K562 (cell line): ENCODE measurements at regions not wholly inside any gene's neighbourhood (a gene's known extent, or its start where the extent isn't known, plus 50 kb on each side); places are given as distances from the start of the nearest gene placed in this dataset.

Source experiments
- ATAC-seq: fragments of 200-7000 bp; cut with Tn5 transposase; 3 replicates; pipeline ENCODE4 v1.9.1; 2020; ENCODE audit warnings: moderate library complexity
- BruUV-seq: library from RNA; stranded (reverse); fragments of 400-500 nt; replicated peaks from 2 replicates; lab custom pipeline; 2021; lab: Mats Ljungman, UMichigan
- CTCF ChIA-PET: fragments of 300-600 bp; formaldehyde crosslinking; extraction: SDS; loops from one replicate; lab custom pipeline; 2021; ENCODE audit warnings: low intra/inter-chr PET ratio; lab: Yijun Ruan, JAX
- POLR2A ChIA-PET: fragments of 300-600, 350-650 bp; sonication (Branson Sonifier 250); formaldehyde crosslinking; extraction: SDS; loops from one replicate; lab custom pipeline; 2021; ENCODE audit warnings: antibody characterized with exemption, inconsistent platforms; lab: Yijun Ruan, JAX
- DNase-seq, 4 experiments: peaks; one replicate each; pipeline versions ENCODE4 v3.0.0 to v3.0.0-alpha.2; 2011 to 2018; ENCODE audit warnings: low spot score in 3 of 4, mixed read lengths in 3 of 4; ENCODE audit errors: extremely low read depth in 1 of 4
- FAIRE-seq: peaks from 2 replicates; lab custom pipeline; 2011; peaks lifted over from hg19 to GRCh38; lab: Jason Lieb, UNC
- H2AFZ ChIP-seq: 2 replicates; pipeline ENCODE4 v1.6.0; 2011; ENCODE audit warnings: low read depth, low read length, control low read depth, inconsistent platforms
- H3K27ac ChIP-seq: fragments of 200-600 bp; 3 replicates; pipeline ENCODE4 v1.8.0; 2011; ENCODE audit warnings: low read depth, mild to moderate bottlenecking, control low read depth, inconsistent platforms, low read length, moderate library complexity, mixed read lengths; ENCODE audit errors: extremely low read depth
- H3K27me3 ChIP-seq, 2 experiments: fragments of 300-600 bp in 1 of 2; 2 replicates in 1 of 2; 3 replicates in 1 of 2; pipeline versions ENCODE4 v1.6.0 to v1.8.0; 2011; ENCODE audit warnings: inconsistent platforms in 2 of 2, low read length in 2 of 2, mild to moderate bottlenecking in 1 of 2, mixed read lengths in 1 of 2, moderate library complexity in 1 of 2; ENCODE audit not compliant: control insufficient read depth in 2 of 2, insufficient read depth in 2 of 2
- H3K36me3 ChIP-seq: fragments of 300-600 bp; 3 replicates; pipeline ENCODE4 v1.8.0; 2011; ENCODE audit warnings: mild to moderate bottlenecking, low read length, inconsistent platforms; ENCODE audit not compliant: control insufficient read depth, insufficient read depth
- H3K4me1 ChIP-seq, 2 experiments: fragments of 200-600 bp in 1 of 2; replicated peaks in 1 of 2; 2 replicates in 1 of 2; 3 replicates in 1 of 2; pipeline versions ENCODE4 v1.5.1 to v1.8.0; 2011; ENCODE audit warnings: inconsistent platforms in 2 of 2, low read length in 2 of 2, mild to moderate bottlenecking in 1 of 2, mixed read lengths in 1 of 2, moderate library complexity in 1 of 2; ENCODE audit not compliant: control insufficient read depth in 2 of 2, insufficient read depth in 2 of 2
- H3K4me2 ChIP-seq: 2 replicates; pipeline ENCODE4 v1.6.1; 2011; ENCODE audit warnings: low read length, control low read depth, inconsistent platforms, mixed read lengths; ENCODE audit not compliant: insufficient read depth
- H3K4me3 ChIP-seq: fragments of 200-600 bp; sonication (generic), shearing (Covaris generic); 2 replicates; pipeline ENCODE4 v1.5.1; 2016; ENCODE audit warnings: control low read depth, inconsistent platforms
- H3K79me2 ChIP-seq: fragments of 200-600 bp; 3 replicates; pipeline ENCODE4 v1.8.0; 2011; ENCODE audit warnings: low read length, inconsistent platforms; ENCODE audit not compliant: control insufficient read depth, insufficient read depth
- H3K9ac ChIP-seq, 2 experiments: 2 replicates each; pipeline versions ENCODE4 v1.6.0 to v1.6.1; 2011; ENCODE audit warnings: low read depth in 2 of 2, low read length in 2 of 2, control low read depth in 1 of 2, inconsistent platforms in 1 of 2, mild to moderate bottlenecking in 1 of 2, mixed read lengths in 1 of 2; ENCODE audit not compliant: insufficient read depth in 1 of 2
- H3K9me1 ChIP-seq: one replicate; pipeline ENCODE4 v1.6.0; 2011; ENCODE audit warnings: inconsistent platforms, mild to moderate bottlenecking, low read length, moderate library complexity; ENCODE audit not compliant: control insufficient read depth, insufficient read depth
- H3K9me3 ChIP-seq: replicated peaks from 2 replicates; pipeline ENCODE4 v1.5.1; 2011; ENCODE audit warnings: low read depth, low read length, inconsistent platforms; ENCODE audit not compliant: control insufficient read depth, insufficient read depth
- H4K20me1 ChIP-seq: replicated peaks from 2 replicates; pipeline ENCODE4 v1.6.1; 2011; ENCODE audit warnings: low read length, inconsistent platforms, mixed read lengths; ENCODE audit not compliant: control insufficient read depth, insufficient read depth
- CREB1 ChIP-seq, 2 experiments: sonication (generic) in 1 of 2; formaldehyde crosslinking in 1 of 2; IDR thresholded peaks; 2 replicates each; pipeline versions ENCODE4 v1.6.1 to v1.8.0; 2012 to 2022; ENCODE audit warnings: inconsistent platforms in 1 of 2, mild to moderate bottlenecking in 1 of 2, missing genetic modification reagents in 1 of 2, moderate library complexity in 1 of 2
- DEAF1 ChIP-seq: fragments of 450-650 bp; formaldehyde crosslinking; IDR thresholded peaks from 2 replicates; pipeline ENCODE4 v1.4.0; 2020; ENCODE audit warnings: mild to moderate bottlenecking, moderate library complexity
- DPF2 ChIP-seq: fragments of 450-650 bp; IDR thresholded peaks from 2 replicates; pipeline ENCODE4 v1.6.1; 2016
- FIP1L1 ChIP-seq: fragments of 200-400 bp; formaldehyde crosslinking; IDR thresholded peaks from 2 replicates; pipeline ENCODE4 v1.6.1; 2018; ENCODE audit warnings: mild to moderate bottlenecking, low read depth, low read length; ENCODE audit not compliant: poor library complexity, severe bottlenecking
- GATAD2A ChIP-seq: fragments of 450-650 bp; IDR thresholded peaks from 2 replicates; pipeline ENCODE4 v1.6.1; 2017
- HSF4 ChIP-seq: fragments of 250-450 bp; sonication (Bioruptor Pico); IDR thresholded peaks from 2 replicates; pipeline ENCODE4 v2.1.2; 2022; ENCODE audit warnings: mild to moderate bottlenecking, moderate library complexity, borderline replicate concordance
- MITF ChIP-seq: IDR thresholded peaks from 2 replicates; pipeline ENCODE4 v1.6.1; 2014; ENCODE audit warnings: antibody characterized with exemption
- NCOA1 ChIP-seq: fragments of 450-650 bp; IDR thresholded peaks from 2 replicates; pipeline ENCODE4 v1.6.1; 2016; ENCODE audit warnings: low read depth
- NCOR1 ChIP-seq: fragments of 450-650 bp; IDR thresholded peaks from 2 replicates; pipeline ENCODE4 v1.6.1; 2016; ENCODE audit warnings: mild to moderate bottlenecking, moderate library complexity
- NONO ChIP-seq, 2 experiments: fragments of 200-400 bp in 1 of 2; fragments of 450-650 bp in 1 of 2; formaldehyde crosslinking in 1 of 2; IDR thresholded peaks; 2 replicates each; pipeline ENCODE4 v1.6.1; 2017; ENCODE audit warnings: low read depth in 2 of 2, mild to moderate bottlenecking in 2 of 2, moderate library complexity in 2 of 2, low read length in 1 of 2
- RBM39 ChIP-seq: fragments of 200-400 bp; formaldehyde crosslinking; optimal IDR thresholded peaks from 2 replicates; pipeline ENCODE3; 2018; ENCODE audit warnings: low read depth, low read length
- SMARCA4 ChIP-seq: fragments of 450-650 bp; IDR thresholded peaks from 2 replicates; pipeline ENCODE4 v1.6.1; 2016
- ZBTB7A ChIP-seq: IDR thresholded peaks from 2 replicates; pipeline ENCODE4 v1.6.1; 2011; ENCODE audit warnings: low read depth, mild to moderate bottlenecking, low read length, moderate library complexity, borderline replicate concordance; ENCODE audit not compliant: control insufficient read depth
- ZNF24 ChIP-seq: fragments of 450-650 bp; IDR thresholded peaks from 2 replicates; pipeline ENCODE4 v1.6.1; 2016
- ZNF280A ChIP-seq: fragments of 450-650 bp; IDR thresholded peaks from 2 replicates; pipeline ENCODE4 v1.6.1; 2018; ENCODE audit warnings: mild to moderate bottlenecking, low read depth; ENCODE audit not compliant: partially characterized antibody
- ZNF282 ChIP-seq: sonication (generic); formaldehyde crosslinking; IDR thresholded peaks from 2 replicates; pipeline ENCODE4 v1.8.1; 2023; ENCODE audit warnings: missing genetic modification reagents
- ZNF3 ChIP-seq: fragments of 250-450 bp; sonication (Bioruptor Pico); IDR thresholded peaks from 2 replicates; pipeline ENCODE4 v1.5.0; 2021; ENCODE audit warnings: mild to moderate bottlenecking, moderate library complexity
- ZNF408 ChIP-seq: fragments of 250-450 bp; sonication (Bioruptor Pico); IDR thresholded peaks from 2 replicates; pipeline ENCODE4 v1.4.0; 2020; ENCODE audit warnings: low read depth, mild to moderate bottlenecking, moderate library complexity
- WGBS: fragments of 100-300 bp; shearing (Covaris generic); methylation state at CpG from one replicate; pipeline ENCODE4 v1.1.6; 2016; ENCODE audit warnings: low coverage, mixed read lengths; ENCODE audit not compliant: insufficient coverage; ENCODE audit errors: missing lambda C conversion rate; 5-methylcytosine and 5-hydroxymethylcytosine counted together
- in situ Hi-C: fragments of 300-500 bp; cut with MboI; formaldehyde crosslinking; loops from 4 replicates; pipeline ENCODE4 v1.15.0; 2018; ENCODE audit warnings: inconsistent platforms, mixed read lengths
- intact Hi-C: fragments of 100-400 bp; cut with micrococcal nuclease; formaldehyde crosslinking; loops from 2 replicates; pipeline ENCODE4 v1.14.2; 2022

GRCh38 chr10:43930243-43930642 lies 281.6 kb upstream of the ZNF32 start:
- CTCF ChIA-PET: no interaction called here
- H3K4me3 ChIP-seq: no peak overlapping the region
- no peaks in the 10 kb centered on the region for H3K9me1 ChIP-seq
- POLR2A ChIA-PET: interaction anchor here (0.6 kb wide), 1 partner anchor 1101 kb away, joined by 4 read pairs; no protein-coding TSS in a partner anchor
- no peaks in the 10 kb centered on the region for H3K4me1 ChIP-seq
- ATAC-seq (no peak), DNase-seq (no peak), FAIRE-seq (no peak)
- no peak overlapping the region for H3K9ac ChIP-seq
- no peaks in the 10 kb centered on the region for H3K79me2 ChIP-seq
- no peak overlapping the region for H2AFZ ChIP-seq
- intact Hi-C loops (no loop called here), in situ Hi-C loops (no loop called here)
- no peaks in the 10 kb centered on the region for H3K9me3 ChIP-seq
- H3K27me3 ChIP-seq: peaks cover 0 to 12% of the 10 kb centered on the region in 2 experiments; a peak in 1 of 5 replicates
- no peaks in the 10 kb centered on the region for H4K20me1 ChIP-seq
- TF ChIP-seq FIP1L1 (no peak), NCOR1 (no peak), DEAF1 (no peak), NONO (IDR thresholded peaks at IDR 0.05; ENCODE audit: low read depth in 2 of 2, low read length in 1 of 2) (no peak), ZNF3 (CRISPR knock-in tag) (no peak), ZNF282 (CRISPR knock-in tag) (no peak), SMARCA4 (no peak), ZNF280A (no peak), DPF2 (no peak), CREB1 (IDR thresholded peaks at IDR 0.05) (no peak), CREB1 (CRISPR knock-in tag; IDR thresholded peaks at IDR 0.05) (no peak), RBM39 (no peak), MITF (no peak), NCOA1 (no peak), ZNF24 (no peak), GATAD2A (no peak), ZNF408 (no peak), ZBTB7A (no peak), HSF4 (CRISPR knock-in tag) (no peak)
- no peak overlapping the region for H3K4me2 ChIP-seq
- no peak overlapping the region for H3K27ac ChIP-seq
- no TSS peak for BruUV-seq
- 0% methylated on average over 3 of the region's 3 CpGs for WGBS
- no peaks in the 10 kb centered on the region for H3K36me3 ChIP-seq
